Thoracic aorta (tissue), 2 donors: ENCODE measurements at regions not wholly inside any gene's neighbourhood (a gene's known extent, or its start where the extent isn't known, plus 50 kb on each side); places are given as distances from the start of the nearest gene placed in this dataset.
A peak's percentile ranks its signal among the peaks of the same experiment; 100 is the strongest.

Experiments used
- ATAC-seq: fragments of 150-250 bp; one replicate; pipeline ENCODE4 v1.8.0; 2017; ENCODE audit warnings: low read depth; ENCODE audit not compliant: insufficient number of reproducible peaks, low FRiP score
- DNase-seq: peaks from one replicate; pipeline ENCODE4 v3.0.0-alpha.2; 2020; ENCODE audit warnings: low spot score
- H3K27ac ChIP-seq, 2 donors: fragments of 200-600 bp; sonication (generic); 1 replicate in 1 of 2; 2 replicates in 1 of 2; pipeline ENCODE4 v1.5.1; 2016; ENCODE audit warnings: mild to moderate bottlenecking in 2 of 2, moderate library complexity in 2 of 2
- H3K27me3 ChIP-seq: fragments of 200-600 bp; sonication (generic); replicated peaks from 2 replicates; pipeline ENCODE4 v1.6.0; 2016; ENCODE audit warnings: mild to moderate bottlenecking; ENCODE audit not compliant: insufficient read depth
- H3K36me3 ChIP-seq: fragments of 200-600 bp; sonication (generic); one replicate; pipeline ENCODE4 v1.5.1; 2016
- H3K4me1 ChIP-seq, 2 donors: fragments of 200-600 bp; sonication (generic); 1 replicate in 1 of 2; 2 replicates in 1 of 2; pipeline versions ENCODE4 v1.5.1 to v1.6.0; 2016; ENCODE audit warnings: low read depth in 2 of 2, mild to moderate bottlenecking in 1 of 2; ENCODE audit not compliant: control insufficient read depth in 1 of 2
- H3K4me3 ChIP-seq: fragments of 200-600 bp; sonication (generic); 2 replicates; pipeline ENCODE4 v1.5.1; 2016; ENCODE audit warnings: mild to moderate bottlenecking
- H3K9me3 ChIP-seq: fragments of 200-600 bp; sonication (generic); 2 replicates; pipeline ENCODE4 v1.5.1; 2016
- CTCF ChIP-seq: fragments of 200-600 bp; sonication (generic); IDR thresholded peaks from one replicate; pipeline ENCODE4 v1.5.1; 2019; ENCODE audit warnings: antibody characterized with exemption

GRCh38 chr3:137163958-137164357 lies 206.2 kb downstream of the IL20RB start:
- ATAC-seq (no peak), DNase-seq (no peak)
- H3K4me3 ChIP-seq = peak overlapping the region; percentile 41
- TF ChIP-seq CTCF = no peak
- H3K36me3 ChIP-seq = no peaks in the 10 kb centered on the region
- H3K9me3 ChIP-seq = no peaks in the 10 kb centered on the region
- peaks cover 0 to 11% of the 10 kb centered on the region in 2 donors for H3K4me1 ChIP-seq
- H3K27ac ChIP-seq = peak overlapping the region in 1 of 2 donors; percentile 4
- H3K27me3 ChIP-seq = no peaks in the 10 kb centered on the region

GRCh38 chr3:137165117-137165806 lies 207.5 kb downstream of the IL20RB start:
- DNase-seq = no peak
- Histone ChIP-seq H3K27me3 (no peaks in the 10 kb centered on the region), H3K4me1 (peaks cover 0 to 11% of the 10 kb centered on the region in 2 donors), H3K4me3 (no peak overlapping the region), H3K36me3 (no peaks in the 10 kb centered on the region), H3K9me3 (no peaks in the 10 kb centered on the region), H3K27ac (no peak overlapping the region)
- TF ChIP-seq CTCF = no peak
- no peak for ATAC-seq

GRCh38 chr3:137171834-137172603 lies 214.2 kb downstream of the IL20RB start:
- no peak for TF ChIP-seq CTCF
- Histone ChIP-seq H3K4me1 (no peaks in the 10 kb centered on the region), H3K4me3 (no peak overlapping the region), H3K9me3 (no peaks in the 10 kb centered on the region), H3K27me3 (no peaks in the 10 kb centered on the region), H3K27ac (no peak overlapping the region), H3K36me3 (no peaks in the 10 kb centered on the region)
- no peak for ATAC-seq
- DNase-seq = no peak

- ATAC-seq (no peak), DNase-seq (no peak)
- Histone ChIP-seq H3K9me3 (no peaks in the 10 kb centered on the region), H3K27ac (no peak overlapping the region), H3K27me3 (no peaks in the 10 kb centered on the region), H3K4me3 (no peak overlapping the region), H3K4me1 (no peaks in the 10 kb centered on the region), H3K36me3 (no peaks in the 10 kb centered on the region)
- no peak for TF ChIP-seq CTCF
Measured at GRCh38 chr3:137172728-137173127, 214.9 kb downstream of the IL20RB start.

GRCh38 chr3:137174514-137174913 lies 216.7 kb downstream of the IL20RB start:
- TF ChIP-seq CTCF = no peak
- Histone ChIP-seq H3K27me3 (no peaks in the 10 kb centered on the region), H3K9me3 (no peaks in the 10 kb centered on the region), H3K36me3 (no peaks in the 10 kb centered on the region), H3K4me1 (no peaks in the 10 kb centered on the region), H3K27ac (no peak overlapping the region), H3K4me3 (no peak overlapping the region)
- no peak for DNase-seq
- ATAC-seq = no peak
